HEK293T (cell line): ENCODE measurements at regions not wholly inside any gene's neighbourhood (a gene's known extent, or its start where the extent isn't known, plus 50 kb on each side); places are given as distances from the start of the nearest gene placed in this dataset.

Experiments
- FOXK2 ChIP-seq: fragments of 450-650 bp; IDR thresholded peaks from 2 replicates; pipeline ENCODE4 v1.6.1; 2016; ENCODE audit warnings: mild to moderate bottlenecking
- HDGF ChIP-seq: fragments of 450-650 bp; IDR thresholded peaks from 2 replicates; pipeline ENCODE4 v1.6.1; 2017; ENCODE audit warnings: antibody characterized with exemption, borderline replicate concordance

GRCh38 chr15:20652914-20653313 is 111.3 kb upstream of the GOLGA6L6 start:
- TF ChIP-seq FOXK2: no peak
- TF ChIP-seq HDGF: no peak
